ENCODE measurements at regions not wholly inside any gene's neighbourhood (a gene's known extent, or its start where the extent isn't known, plus 50 kb on each side); places are given as distances from the start of the nearest gene placed in this dataset.

GRCh38 chr4:29220761-29221160, 1499.4 kb upstream of the PCDH7 start:
- H3K4me3 ChIP-seq (ENCODE audit: low read depth, low read length) = no peak overlapping the region
- no peak for DNase-seq (ENCODE audit: low read depth)
- TF ChIP-seq CTCF (IDR thresholded peaks at IDR 0.05; ENCODE audit: insufficient read depth, low read depth, low read length) = no peak

GRCh38 chr4:29224911-29225310, 1495.3 kb upstream of the PCDH7 start:
- no peak for TF ChIP-seq CTCF (IDR thresholded peaks at IDR 0.05; ENCODE audit: insufficient read depth, low read depth, low read length)
- H3K4me3 ChIP-seq (ENCODE audit: low read depth, low read length) = no peak overlapping the region
- no peak for DNase-seq (ENCODE audit: low read depth)

- no peak for TF ChIP-seq CTCF (IDR thresholded peaks at IDR 0.05; ENCODE audit: insufficient read depth, low read depth, low read length)
- no peak overlapping the region for H3K4me3 ChIP-seq (ENCODE audit: low read depth, low read length)
- no peak for DNase-seq (ENCODE audit: low read depth)
These were observed 1479.5 kb upstream of the PCDH7 start for GRCh38 chr4:29240641-29241040.

- no peak for TF ChIP-seq CTCF (IDR thresholded peaks at IDR 0.05; ENCODE audit: insufficient read depth, low read depth, low read length)
- no peak for DNase-seq (ENCODE audit: low read depth)
- no peak overlapping the region for H3K4me3 ChIP-seq (ENCODE audit: low read depth, low read length)
These were observed 1477.1 kb upstream of the PCDH7 start for GRCh38 chr4:29243054-29243453.

GRCh38 chr4:29243851-29244250, 1476.3 kb upstream of the PCDH7 start:
- no peak for TF ChIP-seq CTCF (IDR thresholded peaks at IDR 0.05; ENCODE audit: insufficient read depth, low read depth, low read length)
- DNase-seq (ENCODE audit: low read depth) = no peak
- no peak overlapping the region for H3K4me3 ChIP-seq (ENCODE audit: low read depth, low read length)

GRCh38 chr4:29259556-29259955, 1460.6 kb upstream of the PCDH7 start:
- DNase-seq (ENCODE audit: low read depth) = no peak
- no peak overlapping the region for H3K4me3 ChIP-seq (ENCODE audit: low read depth, low read length)
- no peak for TF ChIP-seq CTCF (IDR thresholded peaks at IDR 0.05; ENCODE audit: insufficient read depth, low read depth, low read length)

- TF ChIP-seq CTCF (IDR thresholded peaks at IDR 0.05; ENCODE audit: insufficient read depth, low read depth, low read length) = no peak
- DNase-seq (ENCODE audit: low read depth) = peak; percentile 3
- no peak overlapping the region for H3K4me3 ChIP-seq (ENCODE audit: low read depth, low read length)
These were observed 1457.2 kb upstream of the PCDH7 start for GRCh38 chr4:29262986-29263385.
